Ishikawa (cell line): ENCODE measurements at regions not wholly inside any gene's neighbourhood (a gene's known extent, or its start where the extent isn't known, plus 50 kb on each side); places are given as distances from the start of the nearest gene placed in this dataset.

Source experiments
- CEBPB ChIP-seq: IDR thresholded peaks from 2 replicates; pipeline ENCODE4 v1.6.1; 2012
- CREB1 ChIP-seq: IDR thresholded peaks from 2 replicates; pipeline ENCODE4 v1.6.1; 2012; ENCODE audit warnings: low read depth
- EGR1 ChIP-seq: IDR thresholded peaks from 2 replicates; pipeline ENCODE4 v1.6.1; 2012
- EP300 ChIP-seq: IDR thresholded peaks from 2 replicates; pipeline ENCODE4 v1.6.1; 2012; ENCODE audit warnings: borderline replicate concordance
- FOXM1 ChIP-seq: IDR thresholded peaks from 2 replicates; pipeline ENCODE4 v1.6.1; 2012; ENCODE audit warnings: low read depth, borderline replicate concordance
- NFIC ChIP-seq: IDR thresholded peaks from 2 replicates; pipeline ENCODE4 v1.6.1; 2012
- RAD21 ChIP-seq: IDR thresholded peaks from 2 replicates; pipeline ENCODE4 v1.6.1; 2012; ENCODE audit warnings: low read depth
- TAF1 ChIP-seq: IDR thresholded peaks from 2 replicates; pipeline ENCODE4 v1.6.1; 2012; ENCODE audit warnings: low read depth, mild to moderate bottlenecking
- TCF12 ChIP-seq: IDR thresholded peaks from 2 replicates; pipeline ENCODE4 v1.6.1; 2012; ENCODE audit warnings: low read depth
- TEAD4 ChIP-seq: IDR thresholded peaks from 2 replicates; pipeline ENCODE4 v1.6.1; 2012
- USF1 ChIP-seq: IDR thresholded peaks from 2 replicates; pipeline ENCODE4 v1.6.1; 2012
- YY1 ChIP-seq: IDR thresholded peaks from 2 replicates; pipeline ENCODE4 v1.6.1; 2012; ENCODE audit warnings: low read depth
- ZBTB7A ChIP-seq: IDR thresholded peaks from 2 replicates; pipeline ENCODE4 v1.6.1; 2012; ENCODE audit warnings: low read depth
- TF ChIP-seq, protein P1 (sequence below): IDR thresholded peaks from 2 replicates; pipeline ENCODE4 v1.6.1; 2012
- TF ChIP-seq, protein P2 (sequence below): IDR thresholded peaks from 2 replicates; pipeline ENCODE4 v1.6.1; 2012; ENCODE audit warnings: low read depth, mild to moderate bottlenecking

GRCh38 chr15:25241241-25241801 is 197.5 kb downstream of the UBE3A start:
- TF ChIP-seq TCF12 (no peak), NFIC (no peak), USF1 (no peak), CEBPB (no peak), FOXM1 (no peak), YY1 (no peak), RAD21 (no peak), CREB1 (no peak), ZBTB7A (no peak)
- TF ChIP-seq, protein P1, sequence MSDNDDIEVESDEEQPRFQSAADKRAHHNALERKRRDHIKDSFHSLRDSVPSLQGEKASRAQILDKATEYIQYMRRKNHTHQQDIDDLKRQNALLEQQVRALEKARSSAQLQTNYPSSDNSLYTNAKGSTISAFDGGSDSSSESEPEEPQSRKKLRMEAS, result no peak

GRCh38 chr15:25242166-25242879 is 196.5 kb downstream of the UBE3A start:
- TF ChIP-seq EGR1, result no peak
- TF ChIP-seq, protein P1, result no peak
- TF ChIP-seq RAD21, result no peak
- TF ChIP-seq TAF1, result no peak
- TF ChIP-seq TEAD4, result no peak
- TF ChIP-seq, protein P2, sequence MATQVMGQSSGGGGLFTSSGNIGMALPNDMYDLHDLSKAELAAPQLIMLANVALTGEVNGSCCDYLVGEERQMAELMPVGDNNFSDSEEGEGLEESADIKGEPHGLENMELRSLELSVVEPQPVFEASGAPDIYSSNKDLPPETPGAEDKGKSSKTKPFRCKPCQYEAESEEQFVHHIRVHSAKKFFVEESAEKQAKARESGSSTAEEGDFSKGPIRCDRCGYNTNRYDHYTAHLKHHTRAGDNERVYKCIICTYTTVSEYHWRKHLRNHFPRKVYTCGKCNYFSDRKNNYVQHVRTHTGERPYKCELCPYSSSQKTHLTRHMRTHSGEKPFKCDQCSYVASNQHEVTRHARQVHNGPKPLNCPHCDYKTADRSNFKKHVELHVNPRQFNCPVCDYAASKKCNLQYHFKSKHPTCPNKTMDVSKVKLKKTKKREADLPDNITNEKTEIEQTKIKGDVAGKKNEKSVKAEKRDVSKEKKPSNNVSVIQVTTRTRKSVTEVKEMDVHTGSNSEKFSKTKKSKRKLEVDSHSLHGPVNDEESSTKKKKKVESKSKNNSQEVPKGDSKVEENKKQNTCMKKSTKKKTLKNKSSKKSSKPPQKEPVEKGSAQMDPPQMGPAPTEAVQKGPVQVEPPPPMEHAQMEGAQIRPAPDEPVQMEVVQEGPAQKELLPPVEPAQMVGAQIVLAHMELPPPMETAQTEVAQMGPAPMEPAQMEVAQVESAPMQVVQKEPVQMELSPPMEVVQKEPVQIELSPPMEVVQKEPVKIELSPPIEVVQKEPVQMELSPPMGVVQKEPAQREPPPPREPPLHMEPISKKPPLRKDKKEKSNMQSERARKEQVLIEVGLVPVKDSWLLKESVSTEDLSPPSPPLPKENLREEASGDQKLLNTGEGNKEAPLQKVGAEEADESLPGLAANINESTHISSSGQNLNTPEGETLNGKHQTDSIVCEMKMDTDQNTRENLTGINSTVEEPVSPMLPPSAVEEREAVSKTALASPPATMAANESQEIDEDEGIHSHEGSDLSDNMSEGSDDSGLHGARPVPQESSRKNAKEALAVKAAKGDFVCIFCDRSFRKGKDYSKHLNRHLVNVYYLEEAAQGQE, result no peak
- TF ChIP-seq TCF12, result no peak
- TF ChIP-seq NFIC, result no peak
- no peak for TF ChIP-seq CEBPB
- TF ChIP-seq CREB1, result no peak
- TF ChIP-seq USF1, result no peak
- no peak for TF ChIP-seq EP300
- TF ChIP-seq FOXM1, result no peak
- no peak for TF ChIP-seq YY1
- TF ChIP-seq ZBTB7A, result no peak

DNA sequence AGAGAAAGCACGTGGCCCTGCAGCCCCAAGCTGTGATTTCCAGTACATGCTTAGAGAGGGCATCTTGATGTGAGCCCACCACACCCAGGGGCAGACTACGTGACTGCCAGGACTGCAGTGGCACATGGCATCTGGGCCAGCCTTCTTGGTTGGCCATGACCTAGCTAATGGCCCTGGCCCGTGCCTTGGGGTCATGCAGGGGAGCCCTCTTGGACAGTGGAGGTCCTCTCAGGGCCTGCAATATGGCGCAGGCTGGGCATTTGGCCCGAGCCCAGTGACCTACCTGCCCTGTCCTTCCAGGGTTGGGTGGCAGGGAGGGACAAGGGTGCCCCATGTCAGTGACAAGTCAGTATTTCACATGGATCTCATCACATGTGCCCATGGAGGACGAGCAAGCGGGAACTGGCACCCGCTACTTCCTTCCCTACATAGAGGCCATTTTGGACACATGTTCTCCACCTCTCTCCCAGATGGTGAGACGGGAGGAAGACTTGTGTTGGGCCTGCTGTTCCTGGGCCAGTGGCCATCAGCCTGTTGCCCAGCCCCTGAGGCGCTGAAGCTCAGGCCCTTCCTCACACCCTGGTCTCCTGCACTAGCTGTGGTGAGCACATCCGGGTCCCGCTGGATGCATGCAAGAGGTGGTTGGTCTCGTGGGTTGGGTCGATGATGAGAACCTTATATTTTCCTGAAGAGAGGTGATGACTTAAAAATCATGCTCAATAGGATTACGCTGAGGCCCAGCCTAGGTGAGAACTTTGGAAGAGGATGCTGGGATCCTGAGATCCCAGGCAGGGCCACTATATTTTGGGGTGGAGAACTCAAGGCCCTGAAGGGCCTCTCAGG is 195.6 kb downstream of the UBE3A start:
- TF ChIP-seq CREB1 (no peak), TEAD4 (no peak), TCF12 (no peak), EP300 (no peak), YY1 (no peak), FOXM1 (no peak), ZBTB7A (no peak), RAD21 (no peak), NFIC (no peak), CEBPB (no peak), TAF1 (no peak), USF1 (no peak), EGR1 (no peak)
- TF ChIP-seq, protein P1, result no peak
- TF ChIP-seq, protein P2, result no peak

DNA sequence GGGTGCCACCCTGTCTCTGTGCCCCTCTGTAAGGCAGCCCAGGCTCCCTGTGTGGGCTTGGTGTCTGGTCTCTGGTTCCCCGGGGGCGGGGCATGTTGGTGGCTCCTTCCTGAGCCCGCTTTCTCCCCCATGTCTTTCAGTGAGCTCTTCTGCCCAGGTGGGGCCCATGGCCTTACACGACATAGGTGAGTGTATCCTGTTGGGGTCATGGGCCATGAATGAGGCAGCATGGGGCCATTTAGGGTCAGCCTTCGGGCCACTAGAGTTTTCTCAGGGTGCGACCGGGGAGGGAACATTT is 195.1 kb downstream of the UBE3A start:
- TF ChIP-seq TAF1, result no peak
- no peak for TF ChIP-seq FOXM1
- no peak for TF ChIP-seq CEBPB
- no peak for TF ChIP-seq YY1
- TF ChIP-seq EGR1, result no peak
- no peak for TF ChIP-seq ZBTB7A
- TF ChIP-seq NFIC, result no peak
- no peak for TF ChIP-seq TCF12
- TF ChIP-seq CREB1, result no peak
- no peak for TF ChIP-seq USF1
- TF ChIP-seq RAD21, result no peak
- TF ChIP-seq EP300, result no peak
- TF ChIP-seq, protein P2, result no peak
- TF ChIP-seq, protein P1, result no peak
- no peak for TF ChIP-seq TEAD4
